Gastrocnemius medialis (tissue), 4 donors: ENCODE measurements at regions not wholly inside any gene's neighbourhood (a gene's known extent, or its start where the extent isn't known, plus 50 kb on each side); places are given as distances from the start of the nearest gene placed in this dataset.

ENCODE experiments used
- POLR2A ChIP-seq, 2 donors: fragments of 450-650 bp; IDR thresholded peaks; one replicate each; pipeline ENCODE4 v1.6.1; 2017; ENCODE audit warnings: antibody characterized with exemption in 2 of 2, mild to moderate bottlenecking in 2 of 2, moderate library complexity in 2 of 2
- TF ChIP-seq, protein P1 (sequence below), 5 experiments: fragments of 450-650 bp in 3 of 5; fragments of 200-600 bp in 2 of 5; sonication (generic) in 2 of 5; IDR thresholded peaks in 4 of 5; conservative IDR thresholded peaks in 1 of 5; 1 replicate in 4 of 5; 2 replicates in 1 of 5; pipeline ENCODE4 v1.5.1; 2016 to 2019; ENCODE audit warnings: antibody characterized with exemption in 5 of 5, mild to moderate bottlenecking in 3 of 5, moderate library complexity in 3 of 5

DNA sequence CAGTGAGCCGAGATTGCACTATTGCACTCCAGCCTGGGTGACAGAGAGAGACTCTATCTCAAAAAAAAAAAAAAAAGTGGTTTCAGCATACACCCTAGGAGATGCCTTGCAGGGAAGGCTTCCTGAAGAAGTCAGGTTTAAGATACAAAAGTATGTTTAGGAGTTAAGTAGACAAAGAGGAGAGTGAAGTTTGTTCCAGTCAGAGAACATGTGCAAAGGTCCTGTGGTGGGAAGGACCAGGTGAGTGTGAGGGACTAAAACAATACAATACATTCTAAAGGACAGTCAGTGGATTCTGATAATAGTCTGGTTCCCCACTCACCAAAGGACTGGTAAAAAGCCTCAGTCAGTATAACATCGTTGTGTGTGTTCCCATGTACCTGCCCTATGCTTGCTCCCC lies 299.3 kb downstream of the HIVEP2 start:
- TF ChIP-seq, protein P1, sequence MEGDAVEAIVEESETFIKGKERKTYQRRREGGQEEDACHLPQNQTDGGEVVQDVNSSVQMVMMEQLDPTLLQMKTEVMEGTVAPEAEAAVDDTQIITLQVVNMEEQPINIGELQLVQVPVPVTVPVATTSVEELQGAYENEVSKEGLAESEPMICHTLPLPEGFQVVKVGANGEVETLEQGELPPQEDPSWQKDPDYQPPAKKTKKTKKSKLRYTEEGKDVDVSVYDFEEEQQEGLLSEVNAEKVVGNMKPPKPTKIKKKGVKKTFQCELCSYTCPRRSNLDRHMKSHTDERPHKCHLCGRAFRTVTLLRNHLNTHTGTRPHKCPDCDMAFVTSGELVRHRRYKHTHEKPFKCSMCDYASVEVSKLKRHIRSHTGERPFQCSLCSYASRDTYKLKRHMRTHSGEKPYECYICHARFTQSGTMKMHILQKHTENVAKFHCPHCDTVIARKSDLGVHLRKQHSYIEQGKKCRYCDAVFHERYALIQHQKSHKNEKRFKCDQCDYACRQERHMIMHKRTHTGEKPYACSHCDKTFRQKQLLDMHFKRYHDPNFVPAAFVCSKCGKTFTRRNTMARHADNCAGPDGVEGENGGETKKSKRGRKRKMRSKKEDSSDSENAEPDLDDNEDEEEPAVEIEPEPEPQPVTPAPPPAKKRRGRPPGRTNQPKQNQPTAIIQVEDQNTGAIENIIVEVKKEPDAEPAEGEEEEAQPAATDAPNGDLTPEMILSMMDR (IDR thresholded peaks at IDR 0.05 in 4 of 5, conservative IDR thresholded peaks at IDR 0.05 in 1 of 5), result no peak
- TF ChIP-seq POLR2A (IDR thresholded peaks at IDR 0.05), result no peak
